ENCODE measurements at regions not wholly inside any gene's neighbourhood (a gene's known extent, or its start where the extent isn't known, plus 50 kb on each side); places are given as distances from the start of the nearest gene placed in this dataset.

GRCh38 chr6:104356197-104356596, 503.5 kb downstream of the HACE1 start:
- Histone ChIP-seq H3K4ac (ENCODE audit: low read depth in 1 of 2, low read length in 2 of 2) (no peak overlapping the region), H3K4me3 (ENCODE audit: insufficient read depth in 1 of 2, low read depth in 1 of 2, low read length in 2 of 2) (no peak overlapping the region), H2AK5ac (ENCODE audit: low read length, severe bottlenecking) (no peak overlapping the region), H3K4me1 (ENCODE audit: control insufficient read depth, insufficient read depth, low read depth, low read length) (no peaks in the 10 kb centered on the region), H3K79me1 (replicated peaks; ENCODE audit: low read length, poor library complexity, severe bottlenecking) (no peaks in the 10 kb centered on the region), H3K14ac (ENCODE audit: low read length in 2 of 2) (peak overlapping the region in 1 of 2 experiments; percentile 61), H3K4me2 (ENCODE audit: low read length, poor library complexity, severe bottlenecking) (no peak overlapping the region), H3K9ac (ENCODE audit: low read length) (no peak overlapping the region), H3K27ac (ENCODE audit: low read length, poor library complexity, severe bottlenecking) (no peak overlapping the region), H2BK120ac (ENCODE audit: low read depth, low read length) (no peak overlapping the region), H2BK5ac (ENCODE audit: low read depth, low read length, poor library complexity, severe bottlenecking) (no peak overlapping the region), H3K23ac (ENCODE audit: low read length in 2 of 2) (no peak overlapping the region), H3K36me3 (ENCODE audit: control insufficient read depth in 1 of 2, insufficient read depth in 2 of 2, low read depth in 1 of 2, low read length in 2 of 2) (no peaks in the 10 kb centered on the region), H3K18ac (ENCODE audit: low read depth in 1 of 2, low read length in 2 of 2) (no peak overlapping the region), H2AFZ (ENCODE audit: low read depth, low read length) (no peak overlapping the region), H4K91ac (ENCODE audit: low read length) (no peak overlapping the region), H3K27me3 (ENCODE audit: control insufficient read depth in 1 of 2, insufficient read depth in 1 of 2, low read length in 2 of 2) (no peaks in the 10 kb centered on the region), H3K9me3 (ENCODE audit: control insufficient read depth, low read length) (peaks cover 7% of the 10 kb centered on the region), H2BK12ac (ENCODE audit: low read length in 2 of 2) (no peak overlapping the region), H2BK15ac (ENCODE audit: low read depth, poor library complexity, severe bottlenecking) (no peak overlapping the region), H4K8ac (ENCODE audit: low read length) (no peak overlapping the region)
- no peak for DNase-seq
- 88% methylated on average over 3 of the region's 5 CpGs for WGBS

DNA sequence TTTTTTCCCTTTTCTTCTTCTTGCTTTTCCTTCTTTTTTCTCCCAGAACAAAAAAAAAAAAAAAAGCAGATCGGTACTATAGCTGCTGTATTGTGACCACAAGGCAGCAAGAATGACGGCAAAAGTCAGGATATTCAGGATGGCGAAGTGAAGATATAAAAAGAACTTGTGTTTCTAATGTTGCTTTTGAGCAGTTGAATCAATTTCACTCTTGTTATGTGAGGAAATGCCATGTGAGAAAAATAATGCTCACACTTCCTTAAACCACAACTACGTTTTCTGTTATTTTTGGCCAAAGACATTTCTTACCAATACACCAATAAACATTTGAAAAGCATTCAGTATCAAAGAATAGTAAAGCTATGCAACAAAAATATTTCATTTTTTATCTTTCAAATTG, 510.5 kb downstream of the HACE1 start:
- Histone ChIP-seq H3K4me3 (ENCODE audit: insufficient read depth in 1 of 2, low read depth in 1 of 2, low read length in 2 of 2) (no peak overlapping the region), H2AK5ac (ENCODE audit: low read length, severe bottlenecking) (no peak overlapping the region), H2BK120ac (ENCODE audit: low read depth, low read length) (no peak overlapping the region), H3K4me1 (ENCODE audit: control insufficient read depth, insufficient read depth, low read depth, low read length) (no peaks in the 10 kb centered on the region), H3K9me3 (ENCODE audit: control insufficient read depth, low read length) (peaks cover 7% of the 10 kb centered on the region), H3K18ac (ENCODE audit: low read depth in 1 of 2, low read length in 2 of 2) (no peak overlapping the region), H2AFZ (ENCODE audit: low read depth, low read length) (no peak overlapping the region), H4K91ac (ENCODE audit: low read length) (no peak overlapping the region), H3K14ac (ENCODE audit: low read length in 2 of 2) (no peak overlapping the region), H3K4me2 (ENCODE audit: low read length, poor library complexity, severe bottlenecking) (no peak overlapping the region), H3K27ac (ENCODE audit: low read length, poor library complexity, severe bottlenecking) (no peak overlapping the region), H4K8ac (ENCODE audit: low read length) (no peak overlapping the region), H3K27me3 (ENCODE audit: control insufficient read depth in 1 of 2, insufficient read depth in 1 of 2, low read length in 2 of 2) (no peaks in the 10 kb centered on the region), H3K36me3 (ENCODE audit: control insufficient read depth in 1 of 2, insufficient read depth in 2 of 2, low read depth in 1 of 2, low read length in 2 of 2) (no peaks in the 10 kb centered on the region), H3K4ac (ENCODE audit: low read depth in 1 of 2, low read length in 2 of 2) (no peak overlapping the region), H2BK15ac (ENCODE audit: low read depth, poor library complexity, severe bottlenecking) (no peak overlapping the region), H2BK12ac (ENCODE audit: low read length in 2 of 2) (no peak overlapping the region), H2BK5ac (ENCODE audit: low read depth, low read length, poor library complexity, severe bottlenecking) (no peak overlapping the region), H3K79me1 (replicated peaks; ENCODE audit: low read length, poor library complexity, severe bottlenecking) (no peaks in the 10 kb centered on the region), H3K23ac (ENCODE audit: low read length in 2 of 2) (no peak overlapping the region), H3K9ac (ENCODE audit: low read length) (no peak overlapping the region)
- WGBS: 100% methylated on average over 2 of the region's 4 CpGs
- DNase-seq: no peak

- Histone ChIP-seq H2AK5ac (ENCODE audit: low read length, severe bottlenecking) (no peak overlapping the region), H3K9ac (ENCODE audit: low read length) (no peak overlapping the region), H2BK12ac (ENCODE audit: low read length in 2 of 2) (no peak overlapping the region), H3K79me1 (replicated peaks; ENCODE audit: low read length, poor library complexity, severe bottlenecking) (no peaks in the 10 kb centered on the region), H3K4ac (ENCODE audit: low read depth in 1 of 2, low read length in 2 of 2) (no peak overlapping the region), H3K4me1 (ENCODE audit: control insufficient read depth, insufficient read depth, low read depth, low read length) (no peaks in the 10 kb centered on the region), H4K8ac (ENCODE audit: low read length) (no peak overlapping the region), H3K36me3 (ENCODE audit: control insufficient read depth in 1 of 2, insufficient read depth in 2 of 2, low read depth in 1 of 2, low read length in 2 of 2) (no peaks in the 10 kb centered on the region), H2AFZ (ENCODE audit: low read depth, low read length) (no peak overlapping the region), H3K27ac (ENCODE audit: low read length, poor library complexity, severe bottlenecking) (no peak overlapping the region), H3K4me3 (ENCODE audit: insufficient read depth in 1 of 2, low read depth in 1 of 2, low read length in 2 of 2) (peak overlapping the region in 1 of 2 experiments; percentile 14), H4K91ac (ENCODE audit: low read length) (no peak overlapping the region), H3K14ac (ENCODE audit: low read length in 2 of 2) (no peak overlapping the region), H3K23ac (ENCODE audit: low read length in 2 of 2) (no peak overlapping the region), H3K9me3 (ENCODE audit: control insufficient read depth, low read length) (peaks cover 12% of the 10 kb centered on the region), H2BK120ac (ENCODE audit: low read depth, low read length) (no peak overlapping the region), H3K27me3 (ENCODE audit: control insufficient read depth in 1 of 2, insufficient read depth in 1 of 2, low read length in 2 of 2) (no peaks in the 10 kb centered on the region), H2BK5ac (ENCODE audit: low read depth, low read length, poor library complexity, severe bottlenecking) (no peak overlapping the region), H2BK15ac (ENCODE audit: low read depth, poor library complexity, severe bottlenecking) (no peak overlapping the region), H3K4me2 (ENCODE audit: low read length, poor library complexity, severe bottlenecking) (no peak overlapping the region), H3K18ac (ENCODE audit: low read depth in 1 of 2, low read length in 2 of 2) (no peak overlapping the region)
- WGBS: 100% methylated on average over 1 of the region's 2 CpGs
- DNase-seq: no peak
Observed at GRCh38 chr6:104344223-104344622, 515.5 kb downstream of the HACE1 start.

DNA sequence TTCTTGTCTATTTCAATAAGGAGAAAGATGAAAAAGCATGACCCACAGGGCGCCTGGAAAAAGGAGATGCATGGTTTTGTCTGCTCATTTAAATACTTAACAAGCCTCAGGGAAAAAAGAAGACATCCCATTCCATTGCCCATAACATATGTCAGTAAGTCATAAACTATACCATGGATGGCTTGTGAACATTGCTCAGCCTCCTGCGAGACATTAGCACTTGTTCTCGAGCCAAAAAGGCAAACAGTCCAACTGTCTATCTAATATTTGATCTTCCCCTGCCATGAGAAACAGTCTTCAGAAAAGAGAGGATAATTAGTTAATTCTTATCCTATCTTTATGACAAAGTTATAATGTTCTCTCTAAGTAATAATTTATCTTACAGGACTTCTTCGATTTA, 527.4 kb downstream of the HACE1 start:
- WGBS: 100% methylated on average over 1 of the region's 4 CpGs
- H2AK5ac ChIP-seq (ENCODE audit: low read length, severe bottlenecking): no peak overlapping the region
- no peak overlapping the region for H2BK15ac ChIP-seq (ENCODE audit: low read depth, poor library complexity, severe bottlenecking)
- no peak overlapping the region for H3K23ac ChIP-seq (ENCODE audit: low read length in 2 of 2)
- no peak overlapping the region for H3K9ac ChIP-seq (ENCODE audit: low read length)
- no peak overlapping the region for H3K18ac ChIP-seq (ENCODE audit: low read depth in 1 of 2, low read length in 2 of 2)
- H4K91ac ChIP-seq (ENCODE audit: low read length): no peak overlapping the region
- H3K4me1 ChIP-seq (ENCODE audit: control insufficient read depth, insufficient read depth, low read depth, low read length): no peaks in the 10 kb centered on the region
- H2BK120ac ChIP-seq (ENCODE audit: low read depth, low read length): no peak overlapping the region
- H3K27me3 ChIP-seq (ENCODE audit: control insufficient read depth in 1 of 2, insufficient read depth in 1 of 2, low read length in 2 of 2): no peaks in the 10 kb centered on the region
- H3K4me3 ChIP-seq (ENCODE audit: insufficient read depth in 1 of 2, low read depth in 1 of 2, low read length in 2 of 2): no peak overlapping the region
- H3K4ac ChIP-seq (ENCODE audit: low read depth in 1 of 2, low read length in 2 of 2): no peak overlapping the region
- no peak overlapping the region for H2BK12ac ChIP-seq (ENCODE audit: low read length in 2 of 2)
- no peaks in the 10 kb centered on the region for H3K9me3 ChIP-seq (ENCODE audit: control insufficient read depth, low read length)
- no peak overlapping the region for H3K14ac ChIP-seq (ENCODE audit: low read length in 2 of 2)
- H3K79me1 ChIP-seq (replicated peaks; ENCODE audit: low read length, poor library complexity, severe bottlenecking): no peaks in the 10 kb centered on the region
- no peaks in the 10 kb centered on the region for H3K36me3 ChIP-seq (ENCODE audit: control insufficient read depth in 1 of 2, insufficient read depth in 2 of 2, low read depth in 1 of 2, low read length in 2 of 2)
- DNase-seq: no peak
- H2BK5ac ChIP-seq (ENCODE audit: low read depth, low read length, poor library complexity, severe bottlenecking): no peak overlapping the region
- H4K8ac ChIP-seq (ENCODE audit: low read length): no peak overlapping the region
- H2AFZ ChIP-seq (ENCODE audit: low read depth, low read length): no peak overlapping the region
- H3K27ac ChIP-seq (ENCODE audit: low read length, poor library complexity, severe bottlenecking): no peak overlapping the region
- no peak overlapping the region for H3K4me2 ChIP-seq (ENCODE audit: low read length, poor library complexity, severe bottlenecking)

Data from mesenchymal stem cell (in vitro differentiated cells and primary cell).